ENCODE measurements at regions not wholly inside any gene's neighbourhood (a gene's known extent, or its start where the extent isn't known, plus 50 kb on each side); places are given as distances from the start of the nearest gene placed in this dataset.
A peak's percentile ranks its signal among the peaks of the same experiment; 100 is the strongest.

DNA sequence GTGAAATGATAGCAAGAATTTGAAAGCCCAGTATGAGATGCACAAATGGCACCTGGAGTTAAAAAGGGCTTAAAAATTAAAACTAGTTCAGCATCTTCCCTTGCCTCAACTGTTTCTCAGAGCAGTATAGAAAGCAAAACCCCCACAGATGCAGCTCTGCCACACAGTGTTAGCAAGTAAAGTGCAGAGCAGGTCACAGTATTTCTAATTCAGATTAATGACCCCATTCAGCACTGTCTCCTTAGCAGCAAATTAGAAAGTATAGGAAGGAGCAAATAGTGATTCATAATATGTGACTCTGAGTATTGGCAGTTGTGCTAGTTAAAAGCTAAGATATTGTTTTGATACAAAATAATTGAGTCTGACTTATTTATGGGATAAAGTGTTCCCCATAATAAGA is 73.8 kb upstream of the CCDC85A start:
- no peak for DNase-seq (ENCODE audit: low read depth)
- no peak overlapping the region for H3K4me3 ChIP-seq (ENCODE audit: low read length)
- TF ChIP-seq, protein P1, sequence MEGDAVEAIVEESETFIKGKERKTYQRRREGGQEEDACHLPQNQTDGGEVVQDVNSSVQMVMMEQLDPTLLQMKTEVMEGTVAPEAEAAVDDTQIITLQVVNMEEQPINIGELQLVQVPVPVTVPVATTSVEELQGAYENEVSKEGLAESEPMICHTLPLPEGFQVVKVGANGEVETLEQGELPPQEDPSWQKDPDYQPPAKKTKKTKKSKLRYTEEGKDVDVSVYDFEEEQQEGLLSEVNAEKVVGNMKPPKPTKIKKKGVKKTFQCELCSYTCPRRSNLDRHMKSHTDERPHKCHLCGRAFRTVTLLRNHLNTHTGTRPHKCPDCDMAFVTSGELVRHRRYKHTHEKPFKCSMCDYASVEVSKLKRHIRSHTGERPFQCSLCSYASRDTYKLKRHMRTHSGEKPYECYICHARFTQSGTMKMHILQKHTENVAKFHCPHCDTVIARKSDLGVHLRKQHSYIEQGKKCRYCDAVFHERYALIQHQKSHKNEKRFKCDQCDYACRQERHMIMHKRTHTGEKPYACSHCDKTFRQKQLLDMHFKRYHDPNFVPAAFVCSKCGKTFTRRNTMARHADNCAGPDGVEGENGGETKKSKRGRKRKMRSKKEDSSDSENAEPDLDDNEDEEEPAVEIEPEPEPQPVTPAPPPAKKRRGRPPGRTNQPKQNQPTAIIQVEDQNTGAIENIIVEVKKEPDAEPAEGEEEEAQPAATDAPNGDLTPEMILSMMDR (conservative IDR thresholded peaks at IDR 0.05; ENCODE audit: low read depth, low read length) = no peak

DNA sequence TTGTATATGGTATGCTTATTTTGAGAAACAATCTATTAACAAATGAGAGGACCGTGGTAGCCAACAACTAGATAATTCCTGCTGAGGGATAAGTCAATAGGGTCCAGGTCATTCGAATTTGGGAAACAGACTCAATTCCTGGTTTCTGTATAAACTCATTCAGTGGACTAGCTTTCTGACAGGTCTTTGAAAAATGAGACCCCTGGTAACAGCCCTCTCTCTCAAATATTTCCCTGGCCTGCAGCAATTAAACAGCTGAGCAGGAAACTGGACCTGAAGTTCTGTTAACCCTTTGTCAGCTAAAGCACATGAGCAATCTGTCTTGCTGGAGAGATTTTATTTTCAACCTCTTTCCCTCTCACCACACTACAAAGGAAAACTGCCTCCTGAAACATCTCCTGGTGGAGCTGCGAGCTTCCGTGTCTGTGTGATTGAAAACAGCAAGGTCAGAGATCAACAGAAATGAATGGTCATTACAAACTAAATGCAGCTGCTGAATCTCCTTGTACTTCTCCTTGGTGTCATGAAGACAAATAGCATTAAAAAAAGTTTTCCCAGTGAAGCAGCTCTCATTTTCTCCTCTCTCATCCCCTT is 70.3 kb upstream of the CCDC85A start:
- no peak for DNase-seq (ENCODE audit: low read depth)
- no peak overlapping the region for H3K4me3 ChIP-seq (ENCODE audit: low read length)
- TF ChIP-seq, protein P1 (conservative IDR thresholded peaks at IDR 0.05; ENCODE audit: low read depth, low read length) = no peak

DNA sequence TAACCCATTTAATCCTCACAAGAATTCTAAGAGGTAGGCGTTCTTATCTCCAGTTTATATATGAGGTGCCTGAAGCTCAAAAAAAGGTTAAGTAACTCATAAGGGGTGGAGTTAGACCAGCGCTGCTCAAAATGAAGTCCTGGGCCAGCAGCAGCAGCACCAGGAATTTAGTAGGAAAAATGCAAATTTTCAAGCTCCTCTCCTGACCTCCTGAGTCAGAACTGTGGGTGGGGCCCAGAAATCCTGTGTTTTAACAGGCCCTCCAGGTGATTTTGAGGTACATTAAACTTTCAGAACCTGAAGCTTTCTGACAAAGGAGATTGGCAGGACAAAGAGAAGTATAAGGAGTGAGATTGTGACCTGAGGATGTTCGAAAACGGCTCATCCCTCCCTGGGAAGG is 66.0 kb upstream of the CCDC85A start:
- DNase-seq (ENCODE audit: low read depth) = peak; percentile 33
- TF ChIP-seq, protein P1 (conservative IDR thresholded peaks at IDR 0.05; ENCODE audit: low read depth, low read length) = no peak
- no peak overlapping the region for H3K4me3 ChIP-seq (ENCODE audit: low read length)

DNA sequence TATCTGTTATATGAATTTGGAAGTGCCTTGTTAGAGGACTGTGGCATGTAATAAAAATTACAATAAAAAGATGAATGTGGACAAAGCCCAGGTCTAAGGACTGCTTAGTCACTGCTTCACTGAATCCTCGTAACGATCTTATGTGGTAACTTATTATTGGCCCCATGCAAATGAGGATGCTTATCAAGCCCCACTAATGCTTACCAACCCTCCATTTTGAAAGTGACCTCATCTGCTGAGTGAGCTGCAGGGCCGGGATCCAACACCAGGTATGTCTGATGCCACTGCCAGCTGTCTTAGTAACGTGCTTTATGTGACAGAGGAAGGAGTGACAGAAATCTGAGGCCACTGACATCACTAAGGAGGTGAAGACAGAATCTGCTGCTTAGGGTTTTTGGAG is 65.3 kb upstream of the CCDC85A start:
- no peak for DNase-seq (ENCODE audit: low read depth)
- TF ChIP-seq, protein P1 (conservative IDR thresholded peaks at IDR 0.05; ENCODE audit: low read depth, low read length) = no peak

DNA sequence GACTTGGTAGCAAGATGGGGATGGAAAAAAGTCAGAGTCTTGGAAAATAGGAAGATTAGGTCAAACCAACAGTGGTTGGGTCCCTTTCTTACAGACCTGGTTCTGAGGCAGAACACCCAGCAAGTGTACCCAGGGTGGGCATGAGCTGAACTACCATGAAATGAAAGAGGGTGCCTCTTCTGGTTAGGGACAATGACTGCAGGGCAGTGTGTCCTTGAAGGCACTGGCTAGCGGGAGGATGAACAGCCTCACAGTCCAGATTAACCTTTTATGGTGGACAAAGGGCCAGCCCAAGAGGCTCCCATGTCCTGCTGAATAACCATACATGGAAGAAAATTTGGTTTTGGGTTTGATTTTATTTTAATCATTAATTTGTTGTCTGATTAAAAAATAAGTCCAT is 61.8 kb upstream of the CCDC85A start:
- TF ChIP-seq, protein P1 (conservative IDR thresholded peaks at IDR 0.05; ENCODE audit: low read depth, low read length) = no peak
- no peak overlapping the region for H3K4me3 ChIP-seq (ENCODE audit: low read length)
- DNase-seq (ENCODE audit: low read depth) = no peak

More for the DNA sequence above, 65.3 kb upstream of the CCDC85A start:
- H3K4me3 ChIP-seq (ENCODE audit: low read length) = no peak overlapping the region

DNA sequence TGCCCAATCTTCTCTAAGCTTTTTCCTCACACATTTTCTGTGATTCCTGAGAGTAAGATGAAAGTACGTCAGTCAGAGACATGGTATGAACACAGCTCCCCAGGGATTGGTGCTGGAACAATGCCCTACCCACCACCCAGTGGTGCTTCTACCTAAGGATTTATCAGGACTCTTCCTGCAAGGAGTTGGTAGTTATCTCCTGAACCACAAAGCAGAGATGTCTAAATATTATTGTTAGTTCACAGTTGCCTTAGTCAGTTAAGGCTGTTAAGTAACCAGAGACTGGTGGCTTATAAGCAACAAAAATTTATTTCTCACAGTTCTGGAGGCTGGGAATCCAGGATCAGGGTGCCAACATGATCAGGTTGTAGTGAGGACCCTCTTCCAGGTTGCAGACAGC is 60.3 kb upstream of the CCDC85A start:
- no peak overlapping the region for H3K4me3 ChIP-seq (ENCODE audit: low read length)
- TF ChIP-seq, protein P1 (conservative IDR thresholded peaks at IDR 0.05; ENCODE audit: low read depth, low read length) = no peak
- no peak for DNase-seq (ENCODE audit: low read depth)

DNA sequence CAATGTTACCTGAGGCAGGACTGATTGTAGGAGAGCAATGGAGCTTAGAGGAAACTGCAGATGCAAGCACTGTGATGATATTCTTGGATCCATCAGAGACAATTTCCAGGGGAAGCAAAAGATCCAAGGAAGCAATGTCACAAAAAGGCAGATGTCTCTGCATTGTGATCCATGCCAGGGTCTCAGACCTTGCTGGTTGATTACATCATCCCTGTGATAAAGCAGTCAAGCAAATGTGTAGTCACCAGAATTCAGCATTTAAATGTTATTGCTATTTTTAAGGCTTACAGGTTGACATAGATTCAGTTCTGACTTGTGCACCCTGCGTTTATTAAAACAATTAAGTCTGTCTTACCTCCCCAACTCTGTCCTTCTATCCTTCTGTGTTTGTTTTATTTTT is 56.8 kb upstream of the CCDC85A start:
- no peak overlapping the region for H3K4me3 ChIP-seq (ENCODE audit: low read length)
- DNase-seq (ENCODE audit: low read depth) = no peak
- TF ChIP-seq, protein P1 (conservative IDR thresholded peaks at IDR 0.05; ENCODE audit: low read depth, low read length) = no peak
